ENCODE measurements at regions not wholly inside any gene's neighbourhood (a gene's known extent, or its start where the extent isn't known, plus 50 kb on each side); places are given as distances from the start of the nearest gene placed in this dataset.

DNA sequence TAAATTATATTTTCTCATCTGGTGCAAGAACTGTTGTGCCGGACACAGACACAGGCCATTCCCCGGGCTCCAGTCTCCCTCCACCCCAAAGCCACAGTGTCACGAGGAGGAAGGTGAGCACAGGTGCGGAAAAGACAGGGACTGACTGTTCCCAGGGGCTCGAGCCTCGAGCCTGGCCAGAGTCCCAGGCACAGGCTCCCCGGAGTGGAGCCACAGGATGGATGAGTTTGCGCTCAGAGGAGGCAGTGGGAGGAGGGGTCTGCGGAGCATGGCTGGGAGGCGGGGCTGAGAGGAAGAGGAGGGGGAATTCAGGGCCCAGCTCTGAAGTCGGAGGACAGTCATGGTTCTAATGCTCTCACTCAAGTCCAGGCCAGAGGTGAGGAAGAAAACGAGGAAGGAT, 284.8 kb downstream of the SMOC2 start:
- TF ChIP-seq, protein P1, sequence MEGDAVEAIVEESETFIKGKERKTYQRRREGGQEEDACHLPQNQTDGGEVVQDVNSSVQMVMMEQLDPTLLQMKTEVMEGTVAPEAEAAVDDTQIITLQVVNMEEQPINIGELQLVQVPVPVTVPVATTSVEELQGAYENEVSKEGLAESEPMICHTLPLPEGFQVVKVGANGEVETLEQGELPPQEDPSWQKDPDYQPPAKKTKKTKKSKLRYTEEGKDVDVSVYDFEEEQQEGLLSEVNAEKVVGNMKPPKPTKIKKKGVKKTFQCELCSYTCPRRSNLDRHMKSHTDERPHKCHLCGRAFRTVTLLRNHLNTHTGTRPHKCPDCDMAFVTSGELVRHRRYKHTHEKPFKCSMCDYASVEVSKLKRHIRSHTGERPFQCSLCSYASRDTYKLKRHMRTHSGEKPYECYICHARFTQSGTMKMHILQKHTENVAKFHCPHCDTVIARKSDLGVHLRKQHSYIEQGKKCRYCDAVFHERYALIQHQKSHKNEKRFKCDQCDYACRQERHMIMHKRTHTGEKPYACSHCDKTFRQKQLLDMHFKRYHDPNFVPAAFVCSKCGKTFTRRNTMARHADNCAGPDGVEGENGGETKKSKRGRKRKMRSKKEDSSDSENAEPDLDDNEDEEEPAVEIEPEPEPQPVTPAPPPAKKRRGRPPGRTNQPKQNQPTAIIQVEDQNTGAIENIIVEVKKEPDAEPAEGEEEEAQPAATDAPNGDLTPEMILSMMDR (IDR thresholded peaks at IDR 0.05): no peak
- TF ChIP-seq EZH2 (IDR thresholded peaks at IDR 0.05; ENCODE audit: borderline replicate concordance, insufficient read depth, low read depth, low read length, poor library complexity, severe bottlenecking): no peak

Measured in B cell (primary cell).